ENCODE measurements at regions not wholly inside any gene's neighbourhood (a gene's known extent, or its start where the extent isn't known, plus 50 kb on each side); places are given as distances from the start of the nearest gene placed in this dataset.

- Histone ChIP-seq H3K4me3 (no peak overlapping the region), H3K27me3 (ENCODE audit: insufficient read depth in 3 of 3, low read length in 2 of 3) (no peaks in the 10 kb centered on the region), H3K4me1 (no peaks in the 10 kb centered on the region), H3K27ac (no peak overlapping the region), H3K9me3 (no peaks in the 10 kb centered on the region), H3K36me3 (ENCODE audit: insufficient read depth in 1 of 2, low read depth in 1 of 2) (no peaks in the 10 kb centered on the region)
- DNase-seq (no peak), ATAC-seq (no peak)
- 56 to 78% (median 76%) methylated on average over 1 of the region's 1 CpG for WGBS, 3 donors
- TF ChIP-seq CTCF (IDR thresholded peaks at IDR 0.05) = no peak
- intact Hi-C loops (cut with DNase I) = no loop called here
Measured at GRCh38 chr2:146523196-146523595, 1321.6 kb upstream of the ACVR2A start.

- Histone ChIP-seq H3K27me3 (ENCODE audit: insufficient read depth in 3 of 3, low read length in 2 of 3) (no peaks in the 10 kb centered on the region), H3K36me3 (ENCODE audit: insufficient read depth in 1 of 2, low read depth in 1 of 2) (no peaks in the 10 kb centered on the region), H3K4me3 (no peak overlapping the region), H3K27ac (no peak overlapping the region), H3K9me3 (no peaks in the 10 kb centered on the region), H3K4me1 (no peaks in the 10 kb centered on the region)
- intact Hi-C loops (cut with DNase I) = no loop called here
- no peak for TF ChIP-seq CTCF (IDR thresholded peaks at IDR 0.05)
- DNase-seq (no peak), ATAC-seq (no peak)
Measured at GRCh38 chr2:146506851-146507250, 1338.0 kb upstream of the ACVR2A start.

- ATAC-seq = no peak
Measured at GRCh38 chr2:146503366-146503765, 1341.5 kb upstream of the ACVR2A start.

DNA sequence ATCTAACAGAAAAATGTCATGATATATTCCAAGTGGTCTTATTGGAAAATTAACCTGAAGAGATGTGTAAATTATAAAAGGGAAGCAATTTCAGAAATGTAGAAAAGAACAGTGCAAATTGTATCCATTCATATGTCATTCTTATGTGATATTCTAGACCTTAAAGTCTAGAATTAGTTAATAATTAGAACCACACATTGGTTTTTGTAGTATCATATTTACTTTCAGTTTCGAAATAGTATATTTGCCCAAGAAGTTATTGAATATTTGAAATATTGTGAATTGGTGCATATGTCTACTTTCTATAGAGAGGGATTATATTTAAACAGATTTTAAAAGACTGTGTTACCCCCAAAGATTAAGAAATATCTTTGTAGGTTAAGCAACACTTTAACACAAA is 1348.6 kb upstream of the ACVR2A start:
- intact Hi-C loops (cut with DNase I) = no loop called here
- Histone ChIP-seq H3K4me3 (no peak overlapping the region), H3K27ac (no peak overlapping the region), H3K4me1 (no peaks in the 10 kb centered on the region), H3K36me3 (ENCODE audit: insufficient read depth in 1 of 2, low read depth in 1 of 2) (no peaks in the 10 kb centered on the region), H3K9me3 (no peaks in the 10 kb centered on the region), H3K27me3 (ENCODE audit: insufficient read depth in 3 of 3, low read length in 2 of 3) (no peaks in the 10 kb centered on the region)
- 47 to 89% (median 86%) methylated on average over 1 of the region's 1 CpG for WGBS, 3 donors
- ATAC-seq = no peak
- no peak for TF ChIP-seq CTCF (IDR thresholded peaks at IDR 0.05)
- DNase-seq = no peak

More at GRCh38 chr2:146503366-146503765, 1341.5 kb upstream of the ACVR2A start:
- 63 to 84% (median 72%) methylated on average over 1 of the region's 1 CpG for WGBS, 3 donors
- no peak for DNase-seq
- Histone ChIP-seq H3K4me3 (no peak overlapping the region), H3K27me3 (ENCODE audit: insufficient read depth in 3 of 3, low read length in 2 of 3) (no peaks in the 10 kb centered on the region), H3K27ac (no peak overlapping the region), H3K9me3 (no peaks in the 10 kb centered on the region), H3K4me1 (no peaks in the 10 kb centered on the region), H3K36me3 (ENCODE audit: insufficient read depth in 1 of 2, low read depth in 1 of 2) (no peaks in the 10 kb centered on the region)
- TF ChIP-seq CTCF (IDR thresholded peaks at IDR 0.05) = no peak
- intact Hi-C loops (cut with DNase I) = no loop called here

DNA sequence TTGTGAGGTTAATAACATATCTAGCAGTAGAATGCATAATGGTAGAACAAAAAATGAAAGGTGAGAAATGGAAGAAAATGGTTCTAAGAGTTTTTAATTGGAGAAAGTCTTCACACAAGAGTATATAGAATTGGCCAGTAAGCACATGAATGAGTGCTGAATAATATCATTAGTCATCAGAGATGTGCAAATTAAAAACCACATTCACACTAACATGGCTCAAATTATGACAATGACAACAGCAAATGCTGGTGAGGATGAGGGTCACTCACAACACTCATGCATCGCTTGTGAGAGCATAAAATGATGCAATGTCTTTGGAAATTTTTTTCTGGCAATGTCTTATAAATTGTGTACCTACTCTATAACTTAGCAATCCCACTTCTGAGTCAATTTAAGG is 1355.4 kb upstream of the ACVR2A start:
- H3K36me3 ChIP-seq (ENCODE audit: insufficient read depth in 1 of 2, low read depth in 1 of 2) = no peaks in the 10 kb centered on the region
- H3K4me1 ChIP-seq = no peaks in the 10 kb centered on the region
- H3K27ac ChIP-seq = no peak overlapping the region
- no peak overlapping the region for H3K4me3 ChIP-seq
- no peaks in the 10 kb centered on the region for H3K27me3 ChIP-seq (ENCODE audit: insufficient read depth in 3 of 3, low read length in 2 of 3)
- DNase-seq (no peak), ATAC-seq (no peak)
- H3K9me3 ChIP-seq = no peaks in the 10 kb centered on the region
- WGBS, 3 donors = 85 to 91% (median 88%) methylated on average over 1 of the region's 1 CpG
- no peak for TF ChIP-seq CTCF (IDR thresholded peaks at IDR 0.05)
- intact Hi-C loops (cut with DNase I) = no loop called here

All from psoas muscle (tissue), 7 donors.